ENCODE measurements at regions not wholly inside any gene's neighbourhood (a gene's known extent, or its start where the extent isn't known, plus 50 kb on each side); places are given as distances from the start of the nearest gene placed in this dataset.

- Histone ChIP-seq H3K4me1 (no peaks in the 10 kb centered on the region), H3K27me3 (no peaks in the 10 kb centered on the region), H3K4me3 (no peak overlapping the region), H3K27ac (no peak overlapping the region), H3K9me3 (no peaks in the 10 kb centered on the region), H3K36me3 (no peaks in the 10 kb centered on the region)
- TF ChIP-seq POLR2A (IDR thresholded peaks at IDR 0.05): no peak
- TF ChIP-seq, protein P1, sequence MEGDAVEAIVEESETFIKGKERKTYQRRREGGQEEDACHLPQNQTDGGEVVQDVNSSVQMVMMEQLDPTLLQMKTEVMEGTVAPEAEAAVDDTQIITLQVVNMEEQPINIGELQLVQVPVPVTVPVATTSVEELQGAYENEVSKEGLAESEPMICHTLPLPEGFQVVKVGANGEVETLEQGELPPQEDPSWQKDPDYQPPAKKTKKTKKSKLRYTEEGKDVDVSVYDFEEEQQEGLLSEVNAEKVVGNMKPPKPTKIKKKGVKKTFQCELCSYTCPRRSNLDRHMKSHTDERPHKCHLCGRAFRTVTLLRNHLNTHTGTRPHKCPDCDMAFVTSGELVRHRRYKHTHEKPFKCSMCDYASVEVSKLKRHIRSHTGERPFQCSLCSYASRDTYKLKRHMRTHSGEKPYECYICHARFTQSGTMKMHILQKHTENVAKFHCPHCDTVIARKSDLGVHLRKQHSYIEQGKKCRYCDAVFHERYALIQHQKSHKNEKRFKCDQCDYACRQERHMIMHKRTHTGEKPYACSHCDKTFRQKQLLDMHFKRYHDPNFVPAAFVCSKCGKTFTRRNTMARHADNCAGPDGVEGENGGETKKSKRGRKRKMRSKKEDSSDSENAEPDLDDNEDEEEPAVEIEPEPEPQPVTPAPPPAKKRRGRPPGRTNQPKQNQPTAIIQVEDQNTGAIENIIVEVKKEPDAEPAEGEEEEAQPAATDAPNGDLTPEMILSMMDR (IDR thresholded peaks at IDR 0.05): no peak
- no peak for DNase-seq
These were observed 68.6 kb upstream of the ADAMTS16 start for GRCh38 chr5:5071554-5071953.

DNA sequence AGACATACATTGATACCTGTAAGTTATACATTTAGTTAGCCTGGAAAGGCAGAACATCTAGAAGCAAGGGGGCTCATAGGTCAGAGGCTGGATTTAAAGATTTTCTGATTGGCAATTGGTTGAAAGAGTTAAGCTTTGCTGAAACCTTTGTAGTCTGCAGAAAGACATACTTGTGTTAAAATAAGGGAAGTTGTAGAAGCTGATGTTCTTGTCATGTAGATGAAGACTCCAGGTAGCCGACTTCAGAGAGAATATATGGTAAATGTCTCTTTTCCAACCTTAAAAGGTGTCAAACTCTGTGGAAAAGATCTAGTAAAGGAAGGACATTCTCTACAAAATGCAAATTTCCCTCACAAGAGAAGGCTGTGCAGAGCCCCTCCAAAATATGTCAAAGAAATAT is 62.9 kb upstream of the ADAMTS16 start:
- no peak for DNase-seq
- Histone ChIP-seq H3K36me3 (no peaks in the 10 kb centered on the region), H3K27ac (no peak overlapping the region), H3K4me3 (no peak overlapping the region), H3K27me3 (no peaks in the 10 kb centered on the region), H3K4me1 (no peaks in the 10 kb centered on the region), H3K9me3 (no peaks in the 10 kb centered on the region)
- no peak for TF ChIP-seq POLR2A (IDR thresholded peaks at IDR 0.05)
- TF ChIP-seq, protein P1 (IDR thresholded peaks at IDR 0.05): no peak

DNA sequence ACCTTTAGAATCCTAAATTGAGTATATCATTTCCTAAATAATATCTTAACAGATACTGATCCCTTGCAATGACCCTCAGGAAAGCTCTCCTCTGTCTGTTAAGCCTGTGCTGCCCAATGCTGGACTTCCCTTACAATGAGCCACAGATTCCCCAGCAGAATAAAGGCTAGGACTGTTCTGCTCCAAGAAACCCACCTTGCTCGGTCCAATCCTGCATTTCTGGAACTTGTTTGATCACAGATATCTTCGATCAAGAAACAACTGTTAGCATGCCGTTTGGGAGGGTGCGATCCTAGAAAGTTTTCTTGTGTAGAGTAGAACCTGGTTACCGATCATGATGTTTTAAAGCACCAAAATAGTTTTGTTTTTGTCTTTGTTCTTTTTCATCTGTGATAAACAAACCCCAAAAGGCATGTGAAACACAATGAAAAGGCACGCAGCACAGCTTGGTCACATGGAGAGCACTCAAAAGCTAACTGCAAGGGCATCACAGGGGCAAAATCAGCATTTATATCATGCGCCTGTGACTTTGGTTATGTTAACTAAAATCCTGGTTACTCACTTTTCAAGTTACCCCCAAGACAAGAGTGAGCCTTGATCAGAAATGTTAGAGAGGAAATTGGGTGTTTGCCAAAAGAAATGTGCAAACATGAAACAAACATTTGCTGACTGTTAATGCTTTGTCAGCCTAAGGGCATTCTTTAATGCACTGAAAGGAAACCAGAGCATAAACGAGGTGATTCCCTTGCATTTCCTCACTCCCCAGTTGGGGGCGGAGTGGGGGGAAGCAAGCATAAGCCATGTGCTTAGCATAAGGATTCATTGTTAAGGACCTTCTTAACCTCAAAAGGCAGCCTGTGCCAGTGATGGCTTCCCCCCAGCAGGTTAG is 61.9 kb upstream of the ADAMTS16 start:
- Histone ChIP-seq H3K9me3 (no peaks in the 10 kb centered on the region), H3K36me3 (no peaks in the 10 kb centered on the region), H3K27ac (no peak overlapping the region), H3K4me1 (no peaks in the 10 kb centered on the region), H3K4me3 (no peak overlapping the region), H3K27me3 (no peaks in the 10 kb centered on the region)
- no peak for DNase-seq
- no peak for TF ChIP-seq POLR2A (IDR thresholded peaks at IDR 0.05)
- TF ChIP-seq, protein P1 (IDR thresholded peaks at IDR 0.05): no peak

DNA sequence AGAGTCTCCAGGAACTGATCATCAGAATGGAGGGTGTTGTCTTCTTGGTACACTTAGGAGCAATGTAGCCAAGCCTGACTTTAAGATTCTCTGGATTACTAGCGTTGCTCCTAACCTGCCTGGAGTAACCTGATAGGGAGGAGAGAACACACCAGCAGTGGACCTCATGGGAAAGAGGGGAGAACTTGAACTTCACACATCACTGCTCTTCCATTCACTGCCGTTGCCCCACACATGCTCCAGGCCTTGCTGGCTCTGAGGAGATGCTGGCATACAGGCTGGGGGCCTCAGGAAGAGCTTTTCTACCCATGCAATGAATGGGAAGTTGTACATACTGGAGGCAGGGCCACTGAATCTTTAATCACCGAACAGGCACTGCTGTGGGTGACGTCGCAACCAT is 60.3 kb upstream of the ADAMTS16 start:
- Histone ChIP-seq H3K27ac (no peak overlapping the region), H3K9me3 (no peaks in the 10 kb centered on the region), H3K27me3 (no peaks in the 10 kb centered on the region), H3K36me3 (no peaks in the 10 kb centered on the region), H3K4me1 (no peaks in the 10 kb centered on the region), H3K4me3 (no peak overlapping the region)
- TF ChIP-seq POLR2A (IDR thresholded peaks at IDR 0.05): no peak
- DNase-seq: no peak

DNA sequence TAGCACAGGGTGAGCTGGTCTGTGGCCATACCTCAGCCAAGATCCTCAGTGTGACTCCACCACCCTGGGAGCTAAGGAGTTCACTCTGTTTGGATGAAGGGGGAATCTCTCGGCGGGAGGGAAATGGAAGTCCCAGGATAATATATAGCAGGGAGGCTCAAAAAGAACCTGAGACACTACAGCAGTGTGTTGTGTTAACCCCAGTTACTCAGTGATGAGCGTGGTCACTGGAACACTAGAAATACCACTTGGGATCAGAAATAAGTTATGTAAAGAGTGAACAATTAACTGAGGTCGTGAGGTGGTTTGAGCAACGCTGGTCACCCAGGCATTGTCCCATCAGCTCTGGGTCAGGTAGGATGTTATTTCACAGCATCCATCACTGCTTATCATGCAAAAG is 59.3 kb upstream of the ADAMTS16 start:
- Histone ChIP-seq H3K36me3 (no peaks in the 10 kb centered on the region), H3K4me1 (no peaks in the 10 kb centered on the region), H3K27me3 (no peaks in the 10 kb centered on the region), H3K9me3 (no peaks in the 10 kb centered on the region), H3K4me3 (no peak overlapping the region), H3K27ac (no peak overlapping the region)
- TF ChIP-seq, protein P1 (IDR thresholded peaks at IDR 0.05): no peak
- no peak for TF ChIP-seq POLR2A (IDR thresholded peaks at IDR 0.05)
- DNase-seq: no peak

DNA sequence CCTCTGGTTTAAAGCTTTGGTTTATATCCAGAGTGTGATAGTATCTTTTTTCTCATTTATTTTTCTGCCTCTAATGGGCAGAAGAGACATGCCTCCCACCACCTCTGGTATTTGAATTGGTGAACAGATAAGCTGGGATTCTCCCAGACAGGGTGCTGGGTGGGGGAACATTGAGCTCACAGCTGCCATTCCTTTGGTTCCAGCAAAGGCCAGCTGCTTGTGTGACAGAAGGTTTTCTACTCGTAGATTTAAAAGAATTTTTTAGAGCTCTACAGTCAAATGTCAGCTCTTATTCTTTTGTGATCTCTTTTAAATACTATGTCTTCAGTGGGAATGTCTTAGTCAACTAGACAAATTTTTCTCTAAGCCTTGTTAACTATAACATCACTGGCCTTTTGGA is 54.7 kb upstream of the ADAMTS16 start:
- no peak overlapping the region for H3K27ac ChIP-seq
- no peaks in the 10 kb centered on the region for H3K36me3 ChIP-seq
- no peaks in the 10 kb centered on the region for H3K4me1 ChIP-seq
- TF ChIP-seq POLR2A (IDR thresholded peaks at IDR 0.05): no peak
- no peaks in the 10 kb centered on the region for H3K27me3 ChIP-seq
- DNase-seq: no peak
- no peaks in the 10 kb centered on the region for H3K9me3 ChIP-seq
- H3K4me3 ChIP-seq: no peak overlapping the region

All from Peyer's patch (tissue), 4 donors.